ENCODE measurements at regions not wholly inside any gene's neighbourhood (a gene's known extent, or its start where the extent isn't known, plus 50 kb on each side); places are given as distances from the start of the nearest gene placed in this dataset.

- TF ChIP-seq CTCF (IDR thresholded peaks at IDR 0.05; ENCODE audit: low read length) (no peak), EZH2 (optimal IDR thresholded peaks at IDR 0.05; ENCODE audit: low read depth, low read length) (no peak)
Measured at GRCh38 chr6:92716638-92717037, 702.7 kb downstream of the EPHA7 start.

Measured in MM.1S (cell line).